Liver (tissue), 8 donors: ENCODE measurements at regions not wholly inside any gene's neighbourhood (a gene's known extent, or its start where the extent isn't known, plus 50 kb on each side); places are given as distances from the start of the nearest gene placed in this dataset.

Experiments used
- DNase-seq: peaks from one replicate; pipeline ENCODE4 v3.0.0-alpha.2; 2017; ENCODE audit warnings: low spot score
- H3K27ac ChIP-seq, 2 donors: one replicate each; pipeline ENCODE4 v1.7.0; 2013; ENCODE audit warnings: inconsistent platforms in 2 of 2, low read length in 2 of 2, control low read depth in 1 of 2, low read depth in 1 of 2, mild to moderate bottlenecking in 1 of 2
- H3K27me3 ChIP-seq, 4 donors: one replicate each; pipeline versions ENCODE4 v1.6.1 to v1.7.0; 2013; ENCODE audit warnings: low read length in 3 of 4, inconsistent platforms in 1 of 4, mild to moderate bottlenecking in 1 of 4, moderate library complexity in 1 of 4; ENCODE audit not compliant: control insufficient read depth in 4 of 4, insufficient read depth in 4 of 4
- H3K36me3 ChIP-seq, 4 donors: one replicate each; pipeline versions ENCODE4 v1.6.1 to v1.7.0; 2013; ENCODE audit warnings: low read length in 3 of 4, mild to moderate bottlenecking in 3 of 4, low read depth in 1 of 4, moderate library complexity in 1 of 4; ENCODE audit not compliant: control insufficient read depth in 4 of 4, insufficient read depth in 3 of 4
- H3K4me1 ChIP-seq, 4 donors: one replicate each; pipeline versions ENCODE4 v1.6.1 to v1.7.0; 2013; ENCODE audit warnings: low read length in 3 of 4, mild to moderate bottlenecking in 3 of 4, moderate library complexity in 1 of 4; ENCODE audit not compliant: control insufficient read depth in 4 of 4, insufficient read depth in 4 of 4
- H3K4me3 ChIP-seq, 3 donors: one replicate each; pipeline versions ENCODE4 v1.6.1 to v1.7.0; 2013; ENCODE audit warnings: low read length in 3 of 3, control low read depth in 1 of 3, low read depth in 1 of 3, mild to moderate bottlenecking in 1 of 3
- H3K9ac ChIP-seq, 2 donors: one replicate each; pipeline ENCODE4 v1.7.0; 2013; ENCODE audit warnings: low read length in 2 of 2, mild to moderate bottlenecking in 2 of 2, moderate library complexity in 2 of 2, control low read depth in 1 of 2, low read depth in 1 of 2
- H3K9me3 ChIP-seq, 4 donors: one replicate each; pipeline versions ENCODE4 v1.6.1 to v1.7.0; 2013; ENCODE audit warnings: low read length in 3 of 4; ENCODE audit not compliant: control insufficient read depth in 4 of 4
- EGR1 ChIP-seq, 2 donors: IDR thresholded peaks; 2 replicates each; pipeline ENCODE4 v1.6.1; 2016 to 2018; ENCODE audit warnings: antibody characterized with exemption in 2 of 2, low read depth in 2 of 2
- FOXA1 ChIP-seq: IDR thresholded peaks from 2 replicates; pipeline ENCODE4 v1.6.1; 2016; ENCODE audit warnings: antibody characterized with exemption
- FOXA2 ChIP-seq: IDR thresholded peaks from 2 replicates; pipeline ENCODE4 v1.6.1; 2016; ENCODE audit warnings: antibody characterized with exemption
- GABPA ChIP-seq, 2 donors: IDR thresholded peaks in 1 of 2; conservative IDR thresholded peaks in 1 of 2; 2 replicates each; pipeline ENCODE4 v1.6.1; 2016; ENCODE audit warnings: antibody characterized with exemption in 2 of 2, mild to moderate bottlenecking in 1 of 2, moderate library complexity in 1 of 2
- HNF4A ChIP-seq, 2 donors: conservative IDR thresholded peaks; 2 replicates each; pipeline ENCODE4 v1.6.1; 2016; ENCODE audit warnings: antibody characterized with exemption in 2 of 2, mild to moderate bottlenecking in 2 of 2
- HNF4G ChIP-seq: IDR thresholded peaks from 2 replicates; pipeline ENCODE4 v1.6.1; 2016; ENCODE audit warnings: antibody characterized with exemption
- JUND ChIP-seq, 2 donors: IDR thresholded peaks; 2 replicates each; pipeline ENCODE4 v1.6.1; 2016; ENCODE audit warnings: antibody characterized with exemption in 2 of 2
- RAD21 ChIP-seq, 2 donors: IDR thresholded peaks; 2 replicates each; pipeline ENCODE4 v1.6.1; 2016; ENCODE audit warnings: antibody characterized with exemption in 2 of 2, mild to moderate bottlenecking in 2 of 2
- RXRA ChIP-seq, 2 donors: IDR thresholded peaks; 2 replicates each; pipeline ENCODE4 v1.6.1; 2017 to 2018; ENCODE audit warnings: antibody characterized with exemption in 2 of 2, mild to moderate bottlenecking in 1 of 2
- SP1 ChIP-seq: IDR thresholded peaks from 2 replicates; pipeline ENCODE4 v1.6.1; 2018; ENCODE audit warnings: antibody characterized with exemption, mild to moderate bottlenecking
- TAF1 ChIP-seq: conservative IDR thresholded peaks from 2 replicates; pipeline ENCODE4 v1.6.1; 2016; ENCODE audit warnings: antibody characterized with exemption, mild to moderate bottlenecking
- YY1 ChIP-seq: IDR thresholded peaks from 2 replicates; pipeline ENCODE4 v1.6.1; 2016; ENCODE audit warnings: antibody characterized with exemption, mild to moderate bottlenecking
- WGBS: extraction: QIAGEN DNeasy Blood & Tissue Kit; methylation state at CpG from one replicate; pipeline ENCODE4 v1.1.7; 2013; 5-methylcytosine and 5-hydroxymethylcytosine counted together
- TF ChIP-seq, protein P1 (sequence below): fragments of 150-350 bp; IDR thresholded peaks from 2 replicates; pipeline ENCODE4 v1.5.1; 2017; ENCODE audit warnings: improper control_type of control experiment, low read depth, low read length; ENCODE audit not compliant: missing input control
- TF ChIP-seq, protein P2 (sequence below): IDR thresholded peaks from 2 replicates; pipeline ENCODE4 v1.6.1; 2016; ENCODE audit warnings: antibody characterized with exemption
- TF ChIP-seq, protein P3 (sequence below): IDR thresholded peaks from 2 replicates; pipeline ENCODE4 v1.6.1; 2016; ENCODE audit warnings: antibody characterized with exemption
- TF ChIP-seq, protein P4 (sequence below): IDR thresholded peaks from 2 replicates; pipeline ENCODE4 v1.6.1; 2016; ENCODE audit warnings: antibody characterized with exemption
- donor health status: healthy.
- donor health status: healthy.
- donor health status: healthy.
- donor health status: healthy.
- donor health status: healthy.

DNA sequence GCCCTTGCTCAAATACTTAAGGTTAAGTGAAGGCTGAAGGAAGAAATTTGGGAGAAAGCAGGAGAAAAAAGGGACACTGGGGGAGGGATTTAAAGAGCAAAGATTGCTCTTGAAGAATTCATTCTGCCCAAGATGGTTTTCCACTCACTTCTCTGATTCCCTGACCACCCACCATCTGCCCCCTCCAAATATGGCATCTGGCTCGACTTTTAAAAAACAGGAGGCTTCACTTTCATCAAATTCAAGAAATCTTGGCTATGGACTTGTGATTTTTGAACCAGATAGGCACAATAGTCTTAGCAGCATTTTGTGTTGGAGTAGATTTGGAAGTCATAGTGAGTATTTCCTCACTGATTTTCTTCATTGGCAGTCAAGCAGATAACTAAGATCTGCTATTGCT lies 574.4 kb upstream of the SUCLG2 start:
- Histone ChIP-seq H3K9me3 (no peaks in the 10 kb centered on the region), H3K27me3 (no peaks in the 10 kb centered on the region), H3K4me1 (no peaks in the 10 kb centered on the region), H3K27ac (no peak overlapping the region), H3K36me3 (no peaks in the 10 kb centered on the region), H3K4me3 (no peak overlapping the region), H3K9ac (no peak overlapping the region)
- DNase-seq, result no peak
- TF ChIP-seq JUND (IDR thresholded peaks at IDR 0.05) (no peak), HNF4A (conservative IDR thresholded peaks at IDR 0.05) (no peak), EGR1 (IDR thresholded peaks at IDR 0.05; ENCODE audit: low read depth in 2 of 2) (no peak), RAD21 (IDR thresholded peaks at IDR 0.05) (no peak), YY1 (no peak), HNF4G (no peak), TAF1 (no peak), GABPA (IDR thresholded peaks at IDR 0.05 in 1 of 2, conservative IDR thresholded peaks at IDR 0.05 in 1 of 2) (no peak), SP1 (no peak), RXRA (IDR thresholded peaks at IDR 0.05) (no peak), FOXA2 (no peak)
- TF ChIP-seq, protein P1, sequence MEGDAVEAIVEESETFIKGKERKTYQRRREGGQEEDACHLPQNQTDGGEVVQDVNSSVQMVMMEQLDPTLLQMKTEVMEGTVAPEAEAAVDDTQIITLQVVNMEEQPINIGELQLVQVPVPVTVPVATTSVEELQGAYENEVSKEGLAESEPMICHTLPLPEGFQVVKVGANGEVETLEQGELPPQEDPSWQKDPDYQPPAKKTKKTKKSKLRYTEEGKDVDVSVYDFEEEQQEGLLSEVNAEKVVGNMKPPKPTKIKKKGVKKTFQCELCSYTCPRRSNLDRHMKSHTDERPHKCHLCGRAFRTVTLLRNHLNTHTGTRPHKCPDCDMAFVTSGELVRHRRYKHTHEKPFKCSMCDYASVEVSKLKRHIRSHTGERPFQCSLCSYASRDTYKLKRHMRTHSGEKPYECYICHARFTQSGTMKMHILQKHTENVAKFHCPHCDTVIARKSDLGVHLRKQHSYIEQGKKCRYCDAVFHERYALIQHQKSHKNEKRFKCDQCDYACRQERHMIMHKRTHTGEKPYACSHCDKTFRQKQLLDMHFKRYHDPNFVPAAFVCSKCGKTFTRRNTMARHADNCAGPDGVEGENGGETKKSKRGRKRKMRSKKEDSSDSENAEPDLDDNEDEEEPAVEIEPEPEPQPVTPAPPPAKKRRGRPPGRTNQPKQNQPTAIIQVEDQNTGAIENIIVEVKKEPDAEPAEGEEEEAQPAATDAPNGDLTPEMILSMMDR, result no peak
- TF ChIP-seq, protein P2, sequence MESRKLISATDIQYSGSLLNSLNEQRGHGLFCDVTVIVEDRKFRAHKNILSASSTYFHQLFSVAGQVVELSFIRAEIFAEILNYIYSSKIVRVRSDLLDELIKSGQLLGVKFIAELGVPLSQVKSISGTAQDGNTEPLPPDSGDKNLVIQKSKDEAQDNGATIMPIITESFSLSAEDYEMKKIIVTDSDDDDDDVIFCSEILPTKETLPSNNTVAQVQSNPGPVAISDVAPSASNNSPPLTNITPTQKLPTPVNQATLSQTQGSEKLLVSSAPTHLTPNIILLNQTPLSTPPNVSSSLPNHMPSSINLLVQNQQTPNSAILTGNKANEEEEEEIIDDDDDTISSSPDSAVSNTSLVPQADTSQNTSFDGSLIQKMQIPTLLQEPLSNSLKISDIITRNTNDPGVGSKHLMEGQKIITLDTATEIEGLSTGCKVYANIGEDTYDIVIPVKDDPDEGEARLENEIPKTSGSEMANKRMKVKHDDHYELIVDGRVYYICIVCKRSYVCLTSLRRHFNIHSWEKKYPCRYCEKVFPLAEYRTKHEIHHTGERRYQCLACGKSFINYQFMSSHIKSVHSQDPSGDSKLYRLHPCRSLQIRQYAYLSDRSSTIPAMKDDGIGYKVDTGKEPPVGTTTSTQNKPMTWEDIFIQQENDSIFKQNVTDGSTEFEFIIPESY, result no peak
- TF ChIP-seq, protein P3, sequence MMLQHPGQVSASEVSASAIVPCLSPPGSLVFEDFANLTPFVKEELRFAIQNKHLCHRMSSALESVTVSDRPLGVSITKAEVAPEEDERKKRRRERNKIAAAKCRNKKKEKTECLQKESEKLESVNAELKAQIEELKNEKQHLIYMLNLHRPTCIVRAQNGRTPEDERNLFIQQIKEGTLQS, result no peak
- WGBS, result 43% methylated on average over 1 of the region's 1 CpG

DNA sequence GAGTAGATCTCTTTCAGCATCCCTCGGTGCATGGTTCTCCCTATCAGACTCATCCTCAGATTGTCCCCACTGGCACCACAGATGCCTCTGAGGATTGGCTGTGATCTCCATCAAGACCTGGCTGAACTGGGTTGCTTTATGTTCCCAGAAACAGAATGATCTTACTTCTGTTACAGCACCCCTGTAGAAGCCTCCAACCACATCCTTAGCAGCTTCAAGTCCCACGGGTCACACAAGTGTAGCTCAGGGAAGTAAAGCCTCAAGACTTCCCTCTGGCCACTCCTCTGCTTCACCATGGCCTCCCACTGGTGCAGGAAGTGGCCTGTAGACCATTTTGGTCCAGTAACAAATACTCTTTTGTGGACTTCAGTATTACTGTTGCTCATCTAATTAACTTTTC lies 566.4 kb upstream of the SUCLG2 start:
- Histone ChIP-seq H3K4me3 (no peak overlapping the region), H3K27ac (no peak overlapping the region), H3K27me3 (no peaks in the 10 kb centered on the region), H3K9me3 (no peaks in the 10 kb centered on the region), H3K4me1 (no peaks in the 10 kb centered on the region), H3K36me3 (no peaks in the 10 kb centered on the region), H3K9ac (no peak overlapping the region)
- no peak for DNase-seq
- TF ChIP-seq HNF4A (conservative IDR thresholded peaks at IDR 0.05) (no peak), FOXA2 (no peak), GABPA (IDR thresholded peaks at IDR 0.05 in 1 of 2, conservative IDR thresholded peaks at IDR 0.05 in 1 of 2) (no peak), RAD21 (IDR thresholded peaks at IDR 0.05) (no peak), FOXA1 (no peak)
- TF ChIP-seq, protein P4, sequence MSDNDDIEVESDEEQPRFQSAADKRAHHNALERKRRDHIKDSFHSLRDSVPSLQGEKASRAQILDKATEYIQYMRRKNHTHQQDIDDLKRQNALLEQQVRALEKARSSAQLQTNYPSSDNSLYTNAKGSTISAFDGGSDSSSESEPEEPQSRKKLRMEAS, result no peak
- TF ChIP-seq, protein P2, result no peak
- WGBS, result 62% methylated on average over 2 of the region's 2 CpGs
